Erythroblast (primary cell): ENCODE measurements at regions not wholly inside any gene's neighbourhood (a gene's known extent, or its start where the extent isn't known, plus 50 kb on each side); places are given as distances from the start of the nearest gene placed in this dataset.

Source experiments
- DNase-seq, 2 experiments: peaks; one replicate each; lab custom pipeline; 2025; lab: John Stamatoyannopoulos, UW
- GATA1 ChIP-seq: IDR thresholded peaks from 2 replicates; pipeline ENCODE4 v1.6.1; 2011; ENCODE audit warnings: low read depth, mild to moderate bottlenecking, control low read depth, low read length, moderate library complexity
- POLR2A ChIP-seq: IDR thresholded peaks from 2 replicates; pipeline ENCODE4 v1.6.1; 2011; ENCODE audit warnings: mild to moderate bottlenecking, low read length

DNA sequence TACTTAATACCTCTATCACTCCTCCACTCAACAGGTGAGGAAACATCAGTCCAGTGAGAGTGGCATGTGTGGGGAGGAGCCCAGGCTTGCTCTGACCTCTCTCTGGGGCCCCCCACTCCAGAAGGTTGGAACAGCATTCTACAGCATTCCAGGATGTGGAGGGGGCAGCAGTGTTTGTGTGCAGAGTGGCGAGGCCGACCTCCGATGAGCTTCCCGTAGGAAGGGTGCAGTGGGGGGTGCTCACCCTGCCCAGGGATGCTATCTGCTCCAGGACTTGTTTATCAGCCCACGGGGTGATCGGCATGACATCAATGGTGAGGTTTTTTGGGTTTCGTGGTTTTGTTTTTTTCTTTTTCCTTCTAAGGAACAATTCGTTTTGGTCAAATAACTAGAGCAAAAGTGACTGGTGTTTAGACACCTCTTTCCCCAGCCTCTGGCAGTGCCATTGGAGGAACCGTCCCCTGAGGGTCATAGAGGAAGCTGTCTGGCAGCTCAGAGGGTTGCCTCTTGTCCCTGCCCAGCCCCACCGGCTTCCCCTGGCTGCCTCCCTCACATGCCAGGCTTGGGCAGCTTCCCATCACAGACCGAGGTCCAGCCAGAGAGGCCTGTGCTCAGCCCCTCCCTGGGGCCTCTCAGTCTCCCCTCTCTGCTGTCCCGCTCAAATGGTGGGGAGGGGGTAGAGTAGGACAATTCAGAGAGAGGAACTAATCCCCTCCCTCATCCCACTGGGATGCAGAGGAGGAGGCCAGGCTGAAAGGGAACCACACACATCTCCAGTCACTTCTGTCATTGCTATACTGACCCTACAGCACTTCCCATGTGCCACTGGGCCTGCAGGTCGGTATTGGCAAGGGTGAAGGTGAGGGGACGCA lies 96.5 kb downstream of the ZFP36L2 start:
- DNase-seq: no peak
- TF ChIP-seq POLR2A (peak; percentile 25), GATA1 (no peak)

DNA sequence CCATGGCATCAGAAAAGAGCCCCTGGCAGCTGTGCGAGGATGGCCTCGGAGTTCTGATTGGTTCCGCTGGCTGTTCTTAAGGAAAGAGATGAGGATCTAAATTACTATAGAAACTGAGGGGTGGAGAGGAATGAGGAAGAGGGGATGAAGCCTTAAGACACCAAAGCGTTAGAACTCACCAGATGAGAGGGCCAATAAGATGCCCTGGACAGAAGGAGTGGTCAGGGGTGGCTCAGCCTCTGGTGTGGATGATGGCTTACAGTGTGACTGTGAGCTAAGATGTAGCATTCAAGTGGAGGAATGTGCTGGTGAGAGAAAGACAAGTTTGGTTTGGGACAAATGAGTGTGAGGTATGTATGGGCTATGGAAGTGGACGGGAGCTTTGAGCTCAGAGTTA lies 97.8 kb downstream of the ZFP36L2 start:
- DNase-seq: no peak
- no peak for TF ChIP-seq GATA1

DNA sequence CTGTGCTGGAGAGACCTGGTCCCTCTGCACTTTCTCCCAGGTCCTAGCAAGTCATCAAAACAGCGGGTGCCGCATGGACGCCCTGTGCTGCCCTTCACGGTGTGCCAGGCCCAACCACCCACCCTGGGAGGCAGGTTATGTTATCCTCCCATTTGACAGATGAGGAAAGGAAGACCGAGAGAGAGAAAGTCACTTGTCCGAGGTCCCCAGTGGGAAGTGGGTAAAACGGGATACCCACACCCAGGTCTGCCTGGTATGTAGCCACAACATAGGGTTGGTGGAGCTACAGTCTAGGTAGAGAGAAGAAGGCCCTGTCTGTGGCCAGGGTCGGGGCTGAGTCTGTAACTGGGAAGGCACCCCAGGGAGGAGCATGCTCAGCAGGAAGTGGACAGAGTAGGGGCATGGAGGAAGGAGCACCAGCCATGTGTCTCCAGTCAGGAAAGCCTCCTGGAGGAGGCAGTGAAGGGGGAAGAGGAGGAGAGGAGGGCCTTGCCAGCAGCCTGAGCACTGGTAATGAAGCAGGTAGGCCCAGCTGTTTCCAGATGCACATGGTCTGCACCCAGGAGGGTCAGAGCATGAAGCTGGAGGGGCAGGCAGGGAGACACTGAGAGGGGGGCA lies 98.4 kb downstream of the ZFP36L2 start:
- DNase-seq: no peak
- no peak for TF ChIP-seq POLR2A
- no peak for TF ChIP-seq GATA1

DNA sequence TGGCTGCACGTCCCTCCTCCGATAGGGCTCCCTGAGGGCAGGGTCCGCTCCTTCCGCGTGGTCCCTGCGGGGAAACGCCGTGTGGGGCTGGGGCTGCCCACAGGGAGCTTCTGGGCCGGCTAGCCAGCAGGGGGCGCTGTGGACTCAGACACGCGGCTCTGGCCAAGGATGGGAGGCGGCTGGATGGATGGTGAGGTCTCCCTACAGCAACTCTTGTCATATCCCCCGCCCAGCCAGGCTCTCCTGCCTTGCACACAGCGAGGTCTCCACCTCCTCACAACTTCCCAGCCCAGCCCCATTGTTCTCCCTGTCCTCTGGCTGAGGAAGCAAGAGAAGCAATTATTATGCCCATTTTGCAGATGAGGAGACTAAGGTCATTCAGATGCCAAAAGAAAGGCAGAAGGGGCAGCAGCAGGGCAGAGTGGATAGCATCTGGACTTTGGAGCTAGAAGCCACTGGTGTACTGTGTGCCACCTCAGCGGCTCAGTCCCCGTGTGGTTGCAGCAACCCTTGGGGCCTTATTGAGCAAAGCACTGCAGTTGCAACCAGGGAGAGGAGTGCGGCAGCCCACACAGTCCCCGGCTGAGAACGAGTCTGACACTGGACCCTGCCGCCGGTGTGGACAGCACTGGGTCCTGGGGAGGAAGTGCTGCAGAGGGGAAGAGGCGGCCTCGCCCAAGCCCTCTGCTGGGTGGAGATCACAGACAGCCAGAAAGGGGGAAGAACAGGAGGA lies 99.0 kb downstream of the ZFP36L2 start:
- peak; percentile 82 to 91 for DNase-seq
- TF ChIP-seq GATA1 (no peak), POLR2A (no peak)

DNA sequence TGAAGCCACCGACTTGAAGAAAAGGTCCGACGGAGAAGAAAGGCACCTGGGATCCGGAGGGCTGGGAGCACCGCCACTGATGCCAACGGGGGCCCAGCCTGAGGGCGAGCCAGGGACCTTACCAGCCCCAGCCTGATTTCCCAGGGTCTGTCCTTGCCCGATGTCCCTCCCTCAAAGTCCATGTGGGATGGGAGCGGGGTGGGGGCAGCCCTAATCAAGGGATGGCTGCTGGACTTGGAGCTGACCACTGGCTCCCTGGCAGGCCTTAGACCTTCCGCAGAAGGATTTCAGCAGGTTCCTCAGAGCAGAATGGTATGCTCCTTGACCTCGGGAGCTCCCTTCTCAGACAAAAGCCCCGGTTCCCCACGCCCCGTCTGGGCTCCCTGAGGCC lies 99.6 kb downstream of the ZFP36L2 start:
- DNase-seq: no peak
- TF ChIP-seq GATA1 (no peak), POLR2A (no peak)

DNA sequence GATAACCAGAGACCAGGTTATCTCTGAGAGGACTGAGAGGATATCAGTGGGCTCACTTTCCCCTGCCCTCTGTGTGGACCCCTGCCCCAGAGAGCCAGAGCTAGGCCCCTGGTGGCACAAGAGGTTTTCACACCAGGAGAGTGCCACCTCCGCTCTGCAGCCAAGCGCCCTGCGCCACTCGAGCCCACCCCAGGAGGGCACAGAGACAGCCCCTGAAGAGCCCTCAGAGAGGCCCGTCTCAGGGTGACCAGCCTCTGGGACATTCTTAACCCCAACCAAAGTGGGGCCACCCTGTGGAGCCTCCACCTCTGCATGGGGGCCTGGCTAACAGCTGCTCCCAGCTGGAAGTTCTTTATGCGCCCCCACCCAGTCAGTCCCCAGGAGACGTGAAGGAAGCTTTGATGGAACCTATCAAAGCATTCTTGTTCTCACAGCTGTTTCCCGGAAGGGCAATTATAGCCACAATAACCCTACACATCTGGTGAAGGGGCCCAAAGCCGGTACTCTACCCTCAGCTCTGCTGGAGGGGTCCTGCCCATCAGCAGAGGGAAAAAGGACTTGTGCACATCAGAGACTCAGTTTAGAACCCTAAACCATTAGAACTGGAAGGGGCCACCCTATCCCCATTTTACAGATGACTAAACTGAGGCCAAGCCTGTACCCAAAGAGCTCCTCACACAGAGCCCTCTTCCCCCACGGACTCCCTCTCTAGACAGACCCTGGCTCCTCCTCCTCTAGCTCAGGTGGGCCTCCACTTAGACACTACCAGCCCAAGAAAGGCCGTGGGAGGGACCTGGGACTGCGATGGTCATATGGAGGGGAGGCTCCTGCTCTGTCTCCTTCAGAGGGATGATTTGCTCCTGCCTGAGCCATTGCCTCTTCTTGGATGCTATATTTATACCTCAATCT lies 101.1 kb downstream of the ZFP36L2 start:
- no peak for DNase-seq
- TF ChIP-seq GATA1: no peak
- TF ChIP-seq POLR2A: no peak

DNA sequence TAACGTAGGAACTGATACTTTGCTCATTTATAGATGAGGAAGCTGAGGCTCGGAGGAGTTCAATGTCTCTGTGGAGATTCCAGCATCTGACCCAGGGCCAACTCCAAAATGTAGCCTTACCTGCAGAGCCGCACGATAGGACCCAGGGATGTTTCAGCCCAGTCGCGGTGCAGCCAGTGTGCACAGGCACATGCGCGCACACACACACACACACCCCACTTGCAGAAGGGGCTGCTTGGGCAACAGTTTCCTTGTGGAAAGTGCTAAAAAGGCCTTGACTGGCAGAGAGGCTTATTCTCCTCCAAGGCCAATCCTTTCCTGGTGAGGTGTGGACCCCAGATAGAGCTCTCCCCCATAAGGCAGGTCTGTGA lies 101.7 kb downstream of the ZFP36L2 start:
- no peak for DNase-seq
- TF ChIP-seq GATA1: no peak
- no peak for TF ChIP-seq POLR2A

DNA sequence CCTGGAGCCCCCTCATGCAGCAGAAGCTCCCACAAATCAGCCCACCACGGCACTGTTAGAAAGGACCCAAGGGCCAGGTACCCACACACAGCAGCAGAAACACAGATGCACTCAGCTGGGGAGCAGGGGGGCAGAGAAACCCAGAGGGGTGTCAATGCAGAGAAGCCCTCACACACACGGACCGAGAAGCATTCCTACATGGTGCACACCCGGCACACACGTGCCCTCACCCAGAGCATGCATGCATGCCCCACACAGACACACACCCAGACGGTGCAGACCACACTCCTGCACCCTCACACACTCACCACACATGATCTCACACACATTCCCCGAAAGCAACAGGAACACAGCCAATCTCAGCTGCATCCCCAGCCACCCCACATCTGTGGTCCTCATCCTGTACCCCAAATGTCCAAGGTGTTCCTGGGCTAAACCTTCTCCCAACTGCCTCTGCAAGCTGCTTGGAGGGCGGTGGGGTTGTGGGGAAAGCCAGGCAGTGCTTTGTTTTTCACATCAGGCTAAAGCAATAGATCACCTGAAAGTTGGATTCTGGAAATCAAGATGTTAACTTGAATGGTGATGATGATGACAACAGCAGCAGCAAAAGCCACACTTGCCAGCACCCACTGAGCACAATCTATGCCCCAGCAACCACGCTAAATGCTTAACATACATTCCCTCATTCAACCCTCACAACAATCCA lies 102.3 kb downstream of the ZFP36L2 start:
- TF ChIP-seq GATA1 (no peak), POLR2A (no peak)
- no peak for DNase-seq

DNA sequence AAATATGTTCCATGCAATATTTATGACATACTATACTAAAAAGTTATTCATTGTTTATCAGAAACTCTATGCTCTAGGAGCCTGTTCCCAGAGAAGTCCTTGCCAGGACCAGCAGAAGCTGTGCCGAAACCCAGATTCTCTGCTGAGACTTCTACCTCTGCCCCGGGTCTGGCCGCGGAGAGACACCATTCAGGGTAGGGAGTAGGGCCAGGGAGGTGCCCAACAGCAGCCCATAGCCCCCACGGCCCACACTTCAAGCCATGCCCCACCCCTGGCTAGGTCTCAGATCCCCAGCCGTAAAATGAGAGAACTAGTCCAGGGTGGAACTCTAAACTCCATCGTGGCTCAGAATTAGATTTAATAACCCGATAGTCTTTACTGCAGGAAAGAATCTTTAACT lies 102.9 kb downstream of the ZFP36L2 start:
- DNase-seq: no peak
- no peak for TF ChIP-seq POLR2A
- no peak for TF ChIP-seq GATA1

DNA sequence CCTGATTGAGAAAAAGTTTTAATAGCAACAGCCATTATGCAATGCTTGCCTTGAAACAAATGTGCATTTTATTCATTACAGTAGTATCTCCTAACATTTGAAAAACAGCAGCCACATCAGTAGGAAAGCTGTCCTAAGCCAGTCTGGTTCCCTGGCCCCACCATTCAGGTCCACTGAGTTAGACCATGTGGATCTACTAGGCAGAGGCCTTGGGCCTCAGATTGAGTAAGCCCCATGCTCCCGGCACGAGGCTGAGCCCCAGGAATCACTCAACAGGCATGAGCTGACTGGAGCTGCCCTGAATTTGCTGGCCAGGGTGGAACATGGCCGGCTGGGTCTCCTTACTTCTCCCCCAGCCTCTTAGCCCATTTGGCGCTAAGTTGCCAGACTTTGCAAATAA lies 103.4 kb downstream of the ZFP36L2 start:
- TF ChIP-seq GATA1: no peak
- TF ChIP-seq POLR2A: no peak
- DNase-seq: no peak

DNA sequence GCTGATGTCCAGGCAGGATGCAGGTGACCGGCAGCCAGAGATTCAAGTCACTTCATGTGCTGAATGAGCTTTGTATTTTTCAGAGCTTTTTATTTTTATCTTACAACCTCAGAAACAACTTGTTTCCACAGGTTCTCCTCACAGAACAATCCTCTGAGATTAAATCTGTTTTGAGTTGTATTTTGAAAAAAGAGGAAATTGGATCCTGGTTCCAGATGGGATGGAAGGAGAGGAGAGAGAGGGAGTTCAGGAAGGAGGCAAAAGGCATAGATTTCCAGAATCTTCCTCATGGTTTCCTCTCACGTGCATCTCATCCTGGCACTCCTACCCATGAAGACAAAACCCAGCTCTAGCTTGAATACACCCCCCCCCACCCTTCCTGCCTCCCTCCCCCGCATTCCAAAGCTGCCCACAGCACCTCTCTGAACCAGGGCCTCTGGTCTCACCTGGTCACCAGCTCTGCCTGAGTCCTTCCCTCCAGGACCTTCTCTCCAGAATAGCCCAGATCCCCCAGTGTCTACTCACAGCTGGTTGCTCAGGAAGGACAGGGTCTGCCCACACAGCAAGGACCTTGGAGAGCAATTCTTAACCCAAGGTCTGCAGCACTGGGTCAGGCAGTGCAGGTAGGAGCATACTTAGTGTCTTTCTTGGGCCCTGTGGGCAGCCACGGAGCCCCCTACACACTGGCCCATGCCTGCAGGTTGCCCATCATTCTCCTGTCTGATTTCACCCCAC lies 104.7 kb downstream of the ZFP36L2 start:
- TF ChIP-seq POLR2A (no peak), GATA1 (no peak)

DNA sequence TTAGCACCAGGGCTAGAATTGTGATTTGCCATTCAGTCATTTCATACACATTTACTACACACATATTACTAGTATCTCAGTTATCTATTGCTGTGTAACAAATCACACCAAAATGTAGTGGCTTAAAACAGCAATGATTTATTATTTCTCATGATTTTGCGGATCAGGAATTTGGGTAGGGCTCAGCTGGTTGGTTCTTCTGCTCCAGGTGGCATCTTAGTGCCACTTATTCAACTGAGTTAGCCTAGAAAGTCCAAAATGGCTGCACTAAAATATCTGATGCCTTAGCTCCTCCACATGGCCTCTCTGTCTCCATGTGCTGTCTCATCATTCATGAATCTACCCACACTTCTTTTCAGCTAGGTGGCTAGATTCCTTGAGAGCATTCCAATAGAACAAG lies 107.1 kb downstream of the ZFP36L2 start:
- no peak for DNase-seq
- no peak for TF ChIP-seq GATA1
- TF ChIP-seq POLR2A: no peak

More for the DNA sequence above, 104.7 kb downstream of the ZFP36L2 start:
- no peak for DNase-seq
